Adrenal gland (tissue), 9 donors: ENCODE measurements at regions not wholly inside any gene's neighbourhood (a gene's known extent, or its start where the extent isn't known, plus 50 kb on each side); places are given as distances from the start of the nearest gene placed in this dataset.
"Not testable (repeated sequence)": the region's sequence is repeated elsewhere in the genome, so short reads cannot be mapped to it uniquely, and the experiment has no call there.

ENCODE experiments used
- DNase-seq, 7 donors: peaks; one replicate each; pipeline ENCODE4 v3.0.0-alpha.2; 2019 to 2020
- H3K27ac ChIP-seq, 5 donors: fragments of 200-600 bp; sonication (generic) in 4 of 5; 1 replicate in 3 of 5; 2 replicates in 2 of 5; pipeline versions ENCODE4 v1.5.1 to v1.8.0; 2016 to 2020; ENCODE audit warnings: mild to moderate bottlenecking in 1 of 5
- H3K27me3 ChIP-seq: fragments of 200-600 bp; 2 replicates; pipeline ENCODE4 v1.8.0; 2021
- H3K36me3 ChIP-seq, 2 donors: fragments of 200-600 bp; replicated peaks in 1 of 2; 1 replicate in 1 of 2; 2 replicates in 1 of 2; pipeline versions ENCODE4 v1.5.1 to v1.8.0; 2018 to 2022
- H3K4me1 ChIP-seq, 2 donors: fragments of 200-600 bp; replicated peaks in 1 of 2; 1 replicate in 1 of 2; 2 replicates in 1 of 2; pipeline versions ENCODE4 v1.5.1 to v1.8.0; 2018 to 2021
- H3K4me3 ChIP-seq, 4 donors: fragments of 200-600 bp; sonication (generic) in 3 of 4; one replicate each; pipeline ENCODE4 v1.5.1; 2016 to 2018
- H3K9me3 ChIP-seq, 3 donors: fragments of 200-600 bp; sonication (generic) in 1 of 3; replicated peaks in 1 of 3; 1 replicate in 2 of 3; 2 replicates in 1 of 3; pipeline versions ENCODE4 v1.5.1 to v1.8.0; 2016 to 2021
- CTCF ChIP-seq, 6 experiments: fragments of 450-650 bp in 4 of 6; fragments of 200-600 bp in 2 of 6; sonication (generic) in 1 of 6; IDR thresholded peaks; 1 replicate in 5 of 6; 2 replicates in 1 of 6; pipeline versions ENCODE4 v1.5.1 to v1.8.0; 2016 to 2021; ENCODE audit warnings: antibody characterized with exemption in 6 of 6, mild to moderate bottlenecking in 2 of 6, moderate library complexity in 1 of 6
- POLR2A ChIP-seq, 2 donors: fragments of 450-650 bp; IDR thresholded peaks; one replicate each; pipeline ENCODE4 v1.6.1; 2017; ENCODE audit warnings: antibody characterized with exemption in 2 of 2, mild to moderate bottlenecking in 2 of 2, moderate library complexity in 1 of 2
- whole genome bisulfite sequencing, 4 donors: extraction: QIAGEN DNeasy Blood & Tissue Kit in 2 of 4; methylation state at CpG; one replicate each; pipeline versions ENCODE4 v1.1.5 to v1.1.7; 2013 to 2017; 5-methylcytosine and 5-hydroxymethylcytosine counted together
- intact Hi-C, 2 donors: fragments of 100-400 bp; cut with DNase I; formaldehyde crosslinking; loops; one replicate each; pipeline versions ENCODE4 v1.14.1 to v1.15.0; 2022 to 2023
- donor health status: healthy with polysubstance abuse.
- donor health status: Bipolar disorder and iron deficiency.
- donor health status: DM: yes; HTN: yes; CAD: no.
- donor health status: DM: no; HTN: no; CAD: no.
- donor health status: DM: no; HTN: no; CAD: no.

- no peak for TF ChIP-seq CTCF (IDR thresholded peaks at IDR 0.05)
- Histone ChIP-seq H3K4me1 (no peaks in the 10 kb centered on the region), H3K27me3 (no peaks in the 10 kb centered on the region), H3K27ac (no peak overlapping the region), H3K4me3 (no peak overlapping the region), H3K36me3 (no peaks in the 10 kb centered on the region), H3K9me3 (no peaks in the 10 kb centered on the region)
- no peak for DNase-seq
- intact Hi-C loops = no loop called here
Observed at GRCh38 chr3:115204475-115204874, 57.4 kb upstream of the ZBTB20 start.

- intact Hi-C loops = no loop called here
- WGBS, 4 donors = 83 to 95% (median 91%) methylated on average over 3 of the region's 3 CpGs
Observed at GRCh38 chr3:115208066-115208750, 61.1 kb upstream of the ZBTB20 start.

GRCh38 chr3:115211810-115212492 lies 64.9 kb upstream of the ZBTB20 start:
- H3K36me3 ChIP-seq = no peaks in the 10 kb centered on the region
- WGBS, 4 donors = 63 to 69% (median 66%) methylated on average over 4 of the region's 4 CpGs
- H3K27ac ChIP-seq = no peak overlapping the region
- no peaks in the 10 kb centered on the region for H3K27me3 ChIP-seq
- TF ChIP-seq POLR2A (IDR thresholded peaks at IDR 0.05) (no peak), CTCF (IDR thresholded peaks at IDR 0.05) (no peak)
- no peak overlapping the region for H3K4me3 ChIP-seq
- DNase-seq = no peak
- no peaks in the 10 kb centered on the region for H3K9me3 ChIP-seq
- intact Hi-C loops = loop anchor here (10.0 kb wide), 2 partner anchors 573 to 603 kb away; no protein-coding TSS in a partner anchor
- H3K4me1 ChIP-seq = no peaks in the 10 kb centered on the region

More at GRCh38 chr3:115208066-115208750, 61.1 kb upstream of the ZBTB20 start:
- Histone ChIP-seq H3K4me1 (no peaks in the 10 kb centered on the region), H3K27ac (no peak overlapping the region), H3K9me3 (no peaks in the 10 kb centered on the region), H3K27me3 (no peaks in the 10 kb centered on the region), H3K4me3 (no peak overlapping the region), H3K36me3 (no peaks in the 10 kb centered on the region)
- no peak for DNase-seq
- TF ChIP-seq CTCF (IDR thresholded peaks at IDR 0.05) = no peak
- no peak for TF ChIP-seq POLR2A (IDR thresholded peaks at IDR 0.05)

GRCh38 chr3:115212615-115213014 lies 65.5 kb upstream of the ZBTB20 start:
- TF ChIP-seq POLR2A (IDR thresholded peaks at IDR 0.05) (no peak), CTCF (IDR thresholded peaks at IDR 0.05) (no peak)
- H3K27me3 ChIP-seq = no peaks in the 10 kb centered on the region
- no peaks in the 10 kb centered on the region for H3K36me3 ChIP-seq
- H3K27ac ChIP-seq = no peak overlapping the region
- no peak overlapping the region for H3K4me3 ChIP-seq
- intact Hi-C loops = loop anchor here (10.0 kb wide), 2 partner anchors 572 to 602 kb away; no protein-coding TSS in a partner anchor
- peaks cover 0 to 1% of the 10 kb centered on the region in 2 donors for H3K4me1 ChIP-seq
- H3K9me3 ChIP-seq = no peaks in the 10 kb centered on the region
- no peak for DNase-seq

- not testable (repeated sequence) for H3K4me3 ChIP-seq, H3K9me3 ChIP-seq, H3K4me1 ChIP-seq, H3K27me3 ChIP-seq, DNase-seq, H3K36me3 ChIP-seq, H3K27ac ChIP-seq
- intact Hi-C loops = loop anchor here (10.0 kb wide), 2 partner anchors 572 to 602 kb away; no protein-coding TSS in a partner anchor
- WGBS, 4 donors = 77 to 86% (median 78%) methylated on average over 8 of the region's 8 CpGs
Observed at GRCh38 chr3:115213052-115213451, 66.0 kb upstream of the ZBTB20 start.
